Liver (tissue), 8 donors: ENCODE measurements at regions not wholly inside any gene's neighbourhood (a gene's known extent, or its start where the extent isn't known, plus 50 kb on each side); places are given as distances from the start of the nearest gene placed in this dataset.
"Not testable (repeated sequence)": the region's sequence is repeated elsewhere in the genome, so short reads cannot be mapped to it uniquely, and the experiment has no call there.

ENCODE experiments used
- DNase-seq: peaks from one replicate; pipeline ENCODE4 v3.0.0-alpha.2; 2017; ENCODE audit warnings: low spot score
- H3K27ac ChIP-seq, 2 donors: one replicate each; pipeline ENCODE4 v1.7.0; 2013; ENCODE audit warnings: inconsistent platforms in 2 of 2, low read length in 2 of 2, control low read depth in 1 of 2, low read depth in 1 of 2, mild to moderate bottlenecking in 1 of 2
- H3K27me3 ChIP-seq, 4 donors: one replicate each; pipeline versions ENCODE4 v1.6.1 to v1.7.0; 2013; ENCODE audit warnings: low read length in 3 of 4, inconsistent platforms in 1 of 4, mild to moderate bottlenecking in 1 of 4, moderate library complexity in 1 of 4; ENCODE audit not compliant: control insufficient read depth in 4 of 4, insufficient read depth in 4 of 4
- H3K36me3 ChIP-seq, 4 donors: one replicate each; pipeline versions ENCODE4 v1.6.1 to v1.7.0; 2013; ENCODE audit warnings: low read length in 3 of 4, mild to moderate bottlenecking in 3 of 4, low read depth in 1 of 4, moderate library complexity in 1 of 4; ENCODE audit not compliant: control insufficient read depth in 4 of 4, insufficient read depth in 3 of 4
- H3K4me1 ChIP-seq, 4 donors: one replicate each; pipeline versions ENCODE4 v1.6.1 to v1.7.0; 2013; ENCODE audit warnings: low read length in 3 of 4, mild to moderate bottlenecking in 3 of 4, moderate library complexity in 1 of 4; ENCODE audit not compliant: control insufficient read depth in 4 of 4, insufficient read depth in 4 of 4
- H3K4me3 ChIP-seq, 3 donors: one replicate each; pipeline versions ENCODE4 v1.6.1 to v1.7.0; 2013; ENCODE audit warnings: low read length in 3 of 3, control low read depth in 1 of 3, low read depth in 1 of 3, mild to moderate bottlenecking in 1 of 3
- H3K9ac ChIP-seq, 2 donors: one replicate each; pipeline ENCODE4 v1.7.0; 2013; ENCODE audit warnings: low read length in 2 of 2, mild to moderate bottlenecking in 2 of 2, moderate library complexity in 2 of 2, control low read depth in 1 of 2, low read depth in 1 of 2
- H3K9me3 ChIP-seq, 4 donors: one replicate each; pipeline versions ENCODE4 v1.6.1 to v1.7.0; 2013; ENCODE audit warnings: low read length in 3 of 4; ENCODE audit not compliant: control insufficient read depth in 4 of 4
- EGR1 ChIP-seq, 2 donors: IDR thresholded peaks; 2 replicates each; pipeline ENCODE4 v1.6.1; 2016 to 2018; ENCODE audit warnings: antibody characterized with exemption in 2 of 2, low read depth in 2 of 2
- FOXA1 ChIP-seq: IDR thresholded peaks from 2 replicates; pipeline ENCODE4 v1.6.1; 2016; ENCODE audit warnings: antibody characterized with exemption
- FOXA2 ChIP-seq: IDR thresholded peaks from 2 replicates; pipeline ENCODE4 v1.6.1; 2016; ENCODE audit warnings: antibody characterized with exemption
- GABPA ChIP-seq, 2 donors: IDR thresholded peaks in 1 of 2; conservative IDR thresholded peaks in 1 of 2; 2 replicates each; pipeline ENCODE4 v1.6.1; 2016; ENCODE audit warnings: antibody characterized with exemption in 2 of 2, mild to moderate bottlenecking in 1 of 2, moderate library complexity in 1 of 2
- HNF4G ChIP-seq: IDR thresholded peaks from 2 replicates; pipeline ENCODE4 v1.6.1; 2016; ENCODE audit warnings: antibody characterized with exemption
- JUND ChIP-seq, 2 donors: IDR thresholded peaks; 2 replicates each; pipeline ENCODE4 v1.6.1; 2016; ENCODE audit warnings: antibody characterized with exemption in 2 of 2
- MAX ChIP-seq: IDR thresholded peaks from 2 replicates; pipeline ENCODE4 v1.6.1; 2016; ENCODE audit warnings: antibody characterized with exemption
- NR2F2 ChIP-seq: IDR thresholded peaks from 2 replicates; pipeline ENCODE4 v1.6.1; 2016; ENCODE audit warnings: antibody characterized with exemption
- RAD21 ChIP-seq, 2 donors: IDR thresholded peaks; 2 replicates each; pipeline ENCODE4 v1.6.1; 2016; ENCODE audit warnings: antibody characterized with exemption in 2 of 2, mild to moderate bottlenecking in 2 of 2
- RXRA ChIP-seq, 2 donors: IDR thresholded peaks; 2 replicates each; pipeline ENCODE4 v1.6.1; 2017 to 2018; ENCODE audit warnings: antibody characterized with exemption in 2 of 2, mild to moderate bottlenecking in 1 of 2
- SP1 ChIP-seq: IDR thresholded peaks from 2 replicates; pipeline ENCODE4 v1.6.1; 2018; ENCODE audit warnings: antibody characterized with exemption, mild to moderate bottlenecking
- TAF1 ChIP-seq: conservative IDR thresholded peaks from 2 replicates; pipeline ENCODE4 v1.6.1; 2016; ENCODE audit warnings: antibody characterized with exemption, mild to moderate bottlenecking
- YY1 ChIP-seq: IDR thresholded peaks from 2 replicates; pipeline ENCODE4 v1.6.1; 2016; ENCODE audit warnings: antibody characterized with exemption, mild to moderate bottlenecking
- ZBTB33 ChIP-seq: IDR thresholded peaks from 2 replicates; pipeline ENCODE4 v1.6.1; 2016; ENCODE audit warnings: antibody characterized with exemption
- WGBS: extraction: QIAGEN DNeasy Blood & Tissue Kit; methylation state at CpG from one replicate; pipeline ENCODE4 v1.1.7; 2013; 5-methylcytosine and 5-hydroxymethylcytosine counted together
- TF ChIP-seq, protein P1 (sequence below): fragments of 150-350 bp; IDR thresholded peaks from 2 replicates; pipeline ENCODE4 v1.5.1; 2017; ENCODE audit warnings: improper control_type of control experiment, low read depth, low read length; ENCODE audit not compliant: missing input control
- TF ChIP-seq, protein P2 (sequence below): IDR thresholded peaks from 2 replicates; pipeline ENCODE4 v1.6.1; 2016; ENCODE audit warnings: antibody characterized with exemption
- TF ChIP-seq, protein P3 (sequence below): IDR thresholded peaks from 2 replicates; pipeline ENCODE4 v1.6.1; 2016; ENCODE audit warnings: antibody characterized with exemption, mild to moderate bottlenecking
- donor health status: healthy.
- donor health status: healthy.
- donor health status: healthy.
- donor health status: healthy.
- donor health status: healthy.

DNA sequence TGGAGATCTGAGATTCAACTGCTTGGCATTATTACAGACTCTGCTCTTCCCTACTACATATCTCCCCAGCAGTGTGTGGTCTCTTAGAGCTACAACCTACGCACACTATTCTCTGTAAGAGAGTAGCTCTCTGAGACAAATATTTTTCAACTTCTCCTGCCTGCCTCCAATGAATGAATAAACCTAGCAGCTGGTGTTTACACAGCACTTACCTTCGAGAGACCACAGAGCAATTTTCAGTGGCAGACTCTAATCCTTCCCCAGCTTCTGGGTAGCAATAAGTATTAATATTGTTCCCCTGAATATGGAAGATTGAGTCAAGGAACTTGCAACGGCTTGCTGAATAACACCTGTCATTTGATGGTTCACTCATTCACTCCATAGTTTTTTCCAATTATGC lies 350.9 kb upstream of the SPAG17 start:
- TF ChIP-seq NR2F2 = no peak
- TF ChIP-seq, protein P1, sequence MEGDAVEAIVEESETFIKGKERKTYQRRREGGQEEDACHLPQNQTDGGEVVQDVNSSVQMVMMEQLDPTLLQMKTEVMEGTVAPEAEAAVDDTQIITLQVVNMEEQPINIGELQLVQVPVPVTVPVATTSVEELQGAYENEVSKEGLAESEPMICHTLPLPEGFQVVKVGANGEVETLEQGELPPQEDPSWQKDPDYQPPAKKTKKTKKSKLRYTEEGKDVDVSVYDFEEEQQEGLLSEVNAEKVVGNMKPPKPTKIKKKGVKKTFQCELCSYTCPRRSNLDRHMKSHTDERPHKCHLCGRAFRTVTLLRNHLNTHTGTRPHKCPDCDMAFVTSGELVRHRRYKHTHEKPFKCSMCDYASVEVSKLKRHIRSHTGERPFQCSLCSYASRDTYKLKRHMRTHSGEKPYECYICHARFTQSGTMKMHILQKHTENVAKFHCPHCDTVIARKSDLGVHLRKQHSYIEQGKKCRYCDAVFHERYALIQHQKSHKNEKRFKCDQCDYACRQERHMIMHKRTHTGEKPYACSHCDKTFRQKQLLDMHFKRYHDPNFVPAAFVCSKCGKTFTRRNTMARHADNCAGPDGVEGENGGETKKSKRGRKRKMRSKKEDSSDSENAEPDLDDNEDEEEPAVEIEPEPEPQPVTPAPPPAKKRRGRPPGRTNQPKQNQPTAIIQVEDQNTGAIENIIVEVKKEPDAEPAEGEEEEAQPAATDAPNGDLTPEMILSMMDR = no peak
- no peak for TF ChIP-seq RXRA (IDR thresholded peaks at IDR 0.05)
- no peak for TF ChIP-seq JUND (IDR thresholded peaks at IDR 0.05)
- TF ChIP-seq, protein P2, sequence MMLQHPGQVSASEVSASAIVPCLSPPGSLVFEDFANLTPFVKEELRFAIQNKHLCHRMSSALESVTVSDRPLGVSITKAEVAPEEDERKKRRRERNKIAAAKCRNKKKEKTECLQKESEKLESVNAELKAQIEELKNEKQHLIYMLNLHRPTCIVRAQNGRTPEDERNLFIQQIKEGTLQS = no peak
- TF ChIP-seq ZBTB33 = no peak
- Histone ChIP-seq H3K27ac (no peak overlapping the region), H3K36me3 (no peaks in the 10 kb centered on the region), H3K4me1 (no peaks in the 10 kb centered on the region), H3K9ac (no peak overlapping the region), H3K4me3 (no peak overlapping the region), H3K27me3 (no peaks in the 10 kb centered on the region), H3K9me3 (no peaks in the 10 kb centered on the region)
- WGBS = 55% methylated on average over 3 of the region's 3 CpGs
- no peak for DNase-seq

DNA sequence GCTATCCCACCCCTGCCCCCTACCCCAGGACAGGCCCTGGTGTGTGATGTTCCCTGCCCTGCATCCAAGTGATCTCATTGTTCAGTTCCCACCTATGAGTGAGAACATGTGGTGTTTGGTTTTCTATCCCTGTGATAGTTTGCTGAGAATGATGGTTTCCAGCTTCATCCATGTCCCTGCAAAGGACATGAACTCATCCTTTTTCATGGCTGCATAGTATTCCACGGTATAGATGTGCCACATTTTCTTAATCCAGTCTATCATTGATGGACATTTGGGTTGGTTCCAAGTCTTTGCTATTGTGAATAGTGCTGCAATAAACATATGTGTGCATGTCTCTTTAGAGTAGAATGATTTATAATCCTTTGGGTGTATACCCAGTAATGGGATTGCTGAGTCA lies 326.9 kb upstream of the SPAG17 start:
- H3K27ac ChIP-seq = not testable (repeated sequence)

DNA sequence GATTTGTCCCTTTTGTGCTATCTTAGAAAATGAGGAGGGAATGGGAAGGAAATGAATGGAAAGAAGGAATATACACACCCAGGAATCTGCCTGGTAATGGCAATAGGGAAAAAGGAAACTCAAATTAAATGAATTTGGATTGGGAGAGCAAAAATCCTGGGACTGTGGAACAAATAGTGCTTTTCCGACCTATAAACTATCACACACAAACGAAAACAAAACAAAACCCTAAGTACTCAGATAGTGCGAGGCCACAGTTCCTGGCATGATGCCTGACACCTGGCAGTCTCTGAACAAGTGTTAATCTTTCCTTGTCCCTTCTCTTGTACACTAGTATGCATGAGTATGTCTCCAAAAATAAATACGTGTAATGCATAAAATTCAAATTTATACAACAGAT lies 319.8 kb upstream of the SPAG17 start:
- Histone ChIP-seq H3K9me3 (no peaks in the 10 kb centered on the region), H3K27ac (no peak overlapping the region), H3K4me1 (no peaks in the 10 kb centered on the region), H3K9ac (no peak overlapping the region), H3K4me3 (no peak overlapping the region), H3K36me3 (no peaks in the 10 kb centered on the region), H3K27me3 (no peaks in the 10 kb centered on the region)
- DNase-seq = no peak
- 35% methylated on average over 4 of the region's 4 CpGs for WGBS
- no peak for TF ChIP-seq SP1
- no peak for TF ChIP-seq YY1
- TF ChIP-seq, protein P3, sequence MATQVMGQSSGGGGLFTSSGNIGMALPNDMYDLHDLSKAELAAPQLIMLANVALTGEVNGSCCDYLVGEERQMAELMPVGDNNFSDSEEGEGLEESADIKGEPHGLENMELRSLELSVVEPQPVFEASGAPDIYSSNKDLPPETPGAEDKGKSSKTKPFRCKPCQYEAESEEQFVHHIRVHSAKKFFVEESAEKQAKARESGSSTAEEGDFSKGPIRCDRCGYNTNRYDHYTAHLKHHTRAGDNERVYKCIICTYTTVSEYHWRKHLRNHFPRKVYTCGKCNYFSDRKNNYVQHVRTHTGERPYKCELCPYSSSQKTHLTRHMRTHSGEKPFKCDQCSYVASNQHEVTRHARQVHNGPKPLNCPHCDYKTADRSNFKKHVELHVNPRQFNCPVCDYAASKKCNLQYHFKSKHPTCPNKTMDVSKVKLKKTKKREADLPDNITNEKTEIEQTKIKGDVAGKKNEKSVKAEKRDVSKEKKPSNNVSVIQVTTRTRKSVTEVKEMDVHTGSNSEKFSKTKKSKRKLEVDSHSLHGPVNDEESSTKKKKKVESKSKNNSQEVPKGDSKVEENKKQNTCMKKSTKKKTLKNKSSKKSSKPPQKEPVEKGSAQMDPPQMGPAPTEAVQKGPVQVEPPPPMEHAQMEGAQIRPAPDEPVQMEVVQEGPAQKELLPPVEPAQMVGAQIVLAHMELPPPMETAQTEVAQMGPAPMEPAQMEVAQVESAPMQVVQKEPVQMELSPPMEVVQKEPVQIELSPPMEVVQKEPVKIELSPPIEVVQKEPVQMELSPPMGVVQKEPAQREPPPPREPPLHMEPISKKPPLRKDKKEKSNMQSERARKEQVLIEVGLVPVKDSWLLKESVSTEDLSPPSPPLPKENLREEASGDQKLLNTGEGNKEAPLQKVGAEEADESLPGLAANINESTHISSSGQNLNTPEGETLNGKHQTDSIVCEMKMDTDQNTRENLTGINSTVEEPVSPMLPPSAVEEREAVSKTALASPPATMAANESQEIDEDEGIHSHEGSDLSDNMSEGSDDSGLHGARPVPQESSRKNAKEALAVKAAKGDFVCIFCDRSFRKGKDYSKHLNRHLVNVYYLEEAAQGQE = no peak
- no peak for TF ChIP-seq RXRA (IDR thresholded peaks at IDR 0.05)
- TF ChIP-seq, protein P1 = no peak
- no peak for TF ChIP-seq NR2F2
- TF ChIP-seq EGR1 (IDR thresholded peaks at IDR 0.05; ENCODE audit: low read depth in 2 of 2) = no peak
- no peak for TF ChIP-seq HNF4G
- TF ChIP-seq JUND (IDR thresholded peaks at IDR 0.05) = no peak
- TF ChIP-seq TAF1 = no peak
- TF ChIP-seq FOXA2 = no peak
- TF ChIP-seq, protein P2 = no peak
- TF ChIP-seq GABPA (IDR thresholded peaks at IDR 0.05 in 1 of 2, conservative IDR thresholded peaks at IDR 0.05 in 1 of 2) = no peak
- TF ChIP-seq FOXA1 = no peak
- no peak for TF ChIP-seq RAD21 (IDR thresholded peaks at IDR 0.05)
- TF ChIP-seq MAX = no peak

More for the DNA sequence above, 326.9 kb upstream of the SPAG17 start:
- not testable (repeated sequence) for H3K9ac ChIP-seq, DNase-seq, H3K36me3 ChIP-seq, H3K4me3 ChIP-seq, H3K9me3 ChIP-seq, H3K4me1 ChIP-seq, H3K27me3 ChIP-seq
- WGBS = 73% methylated on average over 1 of the region's 1 CpG
